HCT116 (cell line): ENCODE measurements at regions not wholly inside any gene's neighbourhood (a gene's known extent, or its start where the extent isn't known, plus 50 kb on each side); places are given as distances from the start of the nearest gene placed in this dataset.

ENCODE experiments used
- ATF3 ChIP-seq: IDR thresholded peaks from 2 replicates; pipeline ENCODE4 v1.6.1; 2012
- CEBPB ChIP-seq: IDR thresholded peaks from 2 replicates; pipeline ENCODE4 v1.6.1; 2012; ENCODE audit warnings: low read depth
- CTCF ChIP-seq, 3 experiments: fragments of 200-600 bp in 1 of 3; sonication (generic) in 1 of 3; IDR thresholded peaks in 2 of 3; conservative IDR thresholded peaks in 1 of 3; 2 replicates each; pipeline ENCODE4 v1.5.1; 2012 to 2017; ENCODE audit warnings: low read depth in 2 of 3, low read length in 2 of 3, antibody characterized with exemption in 1 of 3, borderline replicate concordance in 1 of 3, control low read depth in 1 of 3, mild to moderate bottlenecking in 1 of 3, mixed read lengths in 1 of 3, mixed run types in 1 of 3, moderate library complexity in 1 of 3; ENCODE audit not compliant: insufficient read depth in 1 of 3
- EZH2 ChIP-seq: fragments of 200-600 bp; sonication (generic); IDR thresholded peaks from 2 replicates; pipeline ENCODE4 v1.6.1; 2017; ENCODE audit warnings: antibody characterized with exemption, mixed run types
- EZH2phosphoT487 ChIP-seq: fragments of 200-600 bp; IDR thresholded peaks from 2 replicates; pipeline ENCODE4 v1.6.1; 2018; ENCODE audit warnings: antibody characterized with exemption, borderline replicate concordance
- JUND ChIP-seq: IDR thresholded peaks from 2 replicates; pipeline ENCODE4 v1.6.1; 2012
- MAX ChIP-seq: IDR thresholded peaks from 2 replicates; pipeline ENCODE4 v1.6.1; 2012
- POLR2A ChIP-seq: IDR thresholded peaks from 2 replicates; pipeline ENCODE4 v1.7.0; 2011; ENCODE audit warnings: borderline replicate concordance; ENCODE audit not compliant: insufficient read depth, insufficient read length; ENCODE audit errors: extremely low read depth
- RAD21 ChIP-seq: IDR thresholded peaks from 2 replicates; pipeline ENCODE4 v1.6.1; 2012; ENCODE audit warnings: low read depth, mild to moderate bottlenecking
- REST ChIP-seq: IDR thresholded peaks from 2 replicates; pipeline ENCODE4 v1.6.1; 2012; ENCODE audit warnings: low read depth
- ZNF274 ChIP-seq: fragments of 200-500 bp; sonication (Bioruptor generic); IDR thresholded peaks from 2 replicates; pipeline ENCODE4 v1.6.1; 2014; ENCODE audit warnings: mild to moderate bottlenecking, low read depth, low read length, inconsistent platforms

- TF ChIP-seq REST (no peak), RAD21 (no peak), CEBPB (no peak), MAX (no peak), CTCF (IDR thresholded peaks at IDR 0.05 in 2 of 3, conservative IDR thresholded peaks at IDR 0.05 in 1 of 3; ENCODE audit: borderline replicate concordance in 1 of 3, insufficient read depth in 1 of 3, low read depth in 2 of 3, low read length in 2 of 3) (no peak), POLR2A (no peak), ATF3 (no peak), ZNF274 (no peak), JUND (no peak), EZH2 (no peak), EZH2phosphoT487 (no peak)
Measured at GRCh38 chr9:85246541-85246940, 495.2 kb downstream of the AGTPBP1 start.
